HG03460 (cell line): ENCODE measurements at regions not wholly inside any gene's neighbourhood (a gene's known extent, or its start where the extent isn't known, plus 50 kb on each side); places are given as distances from the start of the nearest gene placed in this dataset.
"Not testable (repeated sequence)": the region's sequence is repeated elsewhere in the genome, so short reads cannot be mapped to it uniquely, and the experiment has no call there.

Source experiments
- ATAC-seq: cut with Tn5 transposase; IDR thresholded peaks from one replicate; pipeline ENCODE4 v1.9.1; 2021; ENCODE audit not compliant: unreplicated experiment

DNA sequence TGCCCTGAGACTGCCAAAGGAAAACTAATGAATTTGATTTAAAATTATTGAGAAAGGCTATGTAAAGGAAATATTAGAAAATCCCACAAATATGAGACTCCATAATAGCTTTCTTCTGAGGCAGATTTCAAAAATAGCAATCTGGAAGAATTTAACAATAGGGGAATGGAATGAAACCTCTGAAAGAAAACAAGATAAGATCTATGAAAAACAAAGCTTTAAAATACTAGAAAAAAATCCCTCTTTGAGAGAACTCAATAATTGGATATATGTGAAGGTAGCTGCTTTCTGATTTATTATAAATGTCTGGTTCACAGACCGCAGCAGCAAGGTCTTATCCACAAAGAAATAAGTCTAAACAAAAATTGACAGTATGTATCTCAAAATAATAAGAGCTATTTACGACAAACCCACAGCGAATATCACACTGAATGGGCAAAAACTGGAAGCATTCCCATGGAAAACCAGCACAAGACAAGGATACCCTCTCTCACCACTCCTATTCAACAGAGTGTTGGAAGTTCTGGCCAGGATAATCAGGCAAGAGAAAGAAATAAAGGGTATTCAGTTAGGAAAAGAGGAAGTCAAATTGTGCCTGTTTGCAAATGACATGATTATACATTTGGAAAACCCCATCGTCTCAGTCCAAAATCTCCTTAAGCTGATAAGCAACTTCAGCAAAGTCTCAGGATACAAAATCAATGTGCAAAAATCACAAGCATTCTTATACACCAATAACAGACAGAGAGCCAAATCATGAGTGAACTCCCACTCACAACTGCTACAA is 319.3 kb upstream of the THBS1 start:
- not testable (repeated sequence) for ATAC-seq

DNA sequence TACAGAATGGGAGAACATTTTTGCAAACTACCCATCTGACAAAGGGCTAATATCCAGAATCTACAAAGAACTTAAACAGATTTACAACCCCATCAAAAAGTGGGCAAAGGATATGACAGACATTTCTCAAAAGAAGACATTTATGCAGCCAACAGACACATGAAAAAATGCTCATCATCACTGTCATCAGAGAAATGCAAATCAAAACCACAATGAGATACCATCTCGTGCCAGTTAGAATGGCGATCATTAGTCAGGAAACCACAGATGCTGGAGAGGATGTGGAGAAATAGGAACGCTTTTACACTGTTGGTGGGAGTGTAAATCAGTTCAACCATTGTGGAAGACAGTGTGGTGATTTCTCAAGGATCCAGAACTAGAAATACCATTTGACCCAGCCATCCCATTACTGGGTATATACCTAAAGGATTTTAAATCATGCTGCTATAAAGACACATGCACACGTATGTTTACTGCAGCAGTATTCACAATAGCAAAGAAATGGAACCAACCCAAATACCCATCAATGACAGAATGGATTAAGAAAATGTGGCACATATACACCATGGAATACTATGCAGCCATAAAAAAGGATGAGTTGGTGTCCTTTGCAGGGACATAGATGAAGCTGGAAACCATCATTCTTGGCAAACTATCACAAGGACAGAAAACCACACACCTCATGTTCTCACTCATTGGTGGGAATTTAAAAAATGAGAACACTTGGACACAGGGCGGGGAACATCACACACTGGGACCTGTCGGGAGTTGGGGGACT is 317.7 kb upstream of the THBS1 start:
- ATAC-seq: not testable (repeated sequence)

DNA sequence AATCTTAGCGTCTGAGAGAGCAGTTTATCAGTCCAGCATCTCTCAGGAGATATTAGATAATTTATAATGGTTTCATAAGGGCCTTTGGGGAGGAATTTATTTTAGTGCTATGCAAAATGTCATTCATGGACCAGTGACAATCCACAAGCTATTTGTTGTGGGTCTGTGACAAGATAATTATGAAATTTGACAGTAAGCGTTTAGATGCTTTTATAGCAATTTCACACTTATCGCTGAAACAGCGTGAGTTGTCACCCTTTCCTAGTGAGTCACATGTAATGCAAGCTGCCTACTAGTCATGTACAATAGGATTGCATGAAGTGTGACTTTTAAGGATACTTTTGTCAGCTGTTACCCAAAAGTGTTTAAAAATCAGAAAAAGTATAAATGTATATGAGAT is 315.6 kb upstream of the THBS1 start:
- no peak for ATAC-seq

DNA sequence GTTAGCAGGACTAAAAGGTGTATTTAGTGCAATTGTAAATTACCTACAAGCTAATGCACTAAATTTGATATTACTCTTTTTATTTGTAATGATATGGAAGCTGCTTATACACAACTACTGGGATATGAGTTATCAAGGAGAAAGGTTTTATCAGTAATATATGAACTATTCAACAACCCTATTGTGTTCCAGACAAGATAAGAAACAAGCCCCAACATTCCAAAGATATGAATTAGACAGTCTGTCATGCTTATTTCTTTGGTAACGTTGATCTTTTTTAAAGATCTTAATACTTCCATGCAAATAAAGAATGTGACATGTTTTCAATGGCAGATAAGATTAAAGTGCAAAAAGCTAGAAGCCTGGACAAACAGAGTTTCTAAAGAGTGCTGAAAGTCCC is 314.0 kb upstream of the THBS1 start:
- ATAC-seq: no peak

DNA sequence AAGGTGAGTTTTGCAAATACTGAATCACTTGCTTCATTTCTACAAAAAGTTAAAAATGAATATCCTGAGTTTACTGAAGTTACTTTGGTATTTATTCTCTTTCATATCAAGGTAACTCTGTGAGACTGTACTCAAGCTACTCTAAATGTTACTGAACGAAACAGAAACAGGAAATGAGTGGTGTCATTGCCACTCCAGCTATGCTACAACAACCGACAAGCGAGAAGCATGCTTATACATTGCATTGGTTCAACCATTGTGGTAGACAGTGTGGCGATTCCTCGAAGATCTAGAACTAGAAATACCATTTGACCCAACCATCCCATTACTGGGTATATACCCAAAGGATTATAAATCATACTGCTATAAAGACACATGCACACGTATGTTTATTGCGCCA is 313.2 kb upstream of the THBS1 start:
- ATAC-seq: no peak

DNA sequence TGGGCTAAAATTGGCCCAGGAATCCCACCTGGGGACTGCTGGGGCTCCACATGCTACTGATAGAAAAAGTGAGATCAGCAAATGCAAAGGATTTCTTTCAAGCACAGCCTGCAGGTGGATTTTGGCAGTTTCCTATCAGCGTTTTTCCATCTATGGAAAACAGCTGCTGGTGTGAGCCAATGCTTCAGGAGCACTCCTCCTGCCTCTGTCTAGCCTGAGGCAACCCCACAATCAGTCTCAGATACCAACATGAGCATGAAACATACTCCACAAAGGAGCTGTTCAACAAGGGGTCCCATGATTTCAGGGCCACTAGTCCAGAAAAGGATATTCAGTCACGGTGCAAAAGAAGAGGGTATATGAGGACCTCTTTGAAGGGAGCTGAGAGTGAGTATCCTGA is 311.5 kb upstream of the THBS1 start:
- ATAC-seq: no peak

DNA sequence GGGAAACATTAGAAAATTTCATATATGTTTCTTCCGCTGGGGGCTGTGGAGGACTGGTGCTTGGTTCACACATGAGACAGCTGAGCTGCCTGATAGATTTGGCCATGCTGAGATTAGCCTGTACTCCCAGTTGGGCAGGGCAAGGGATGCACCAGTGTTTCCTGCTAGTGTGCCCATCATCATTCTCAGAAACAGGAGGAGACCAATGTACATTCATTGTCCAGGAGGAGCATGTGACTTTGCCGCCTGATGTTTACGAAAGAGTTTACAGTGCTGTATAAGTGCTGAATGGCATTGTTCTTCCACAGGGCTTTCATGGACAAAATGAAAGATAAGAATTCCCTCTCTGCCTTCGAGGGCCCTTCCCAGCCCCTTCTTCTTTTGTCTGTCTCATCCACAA is 311.1 kb upstream of the THBS1 start:
- ATAC-seq: no peak

DNA sequence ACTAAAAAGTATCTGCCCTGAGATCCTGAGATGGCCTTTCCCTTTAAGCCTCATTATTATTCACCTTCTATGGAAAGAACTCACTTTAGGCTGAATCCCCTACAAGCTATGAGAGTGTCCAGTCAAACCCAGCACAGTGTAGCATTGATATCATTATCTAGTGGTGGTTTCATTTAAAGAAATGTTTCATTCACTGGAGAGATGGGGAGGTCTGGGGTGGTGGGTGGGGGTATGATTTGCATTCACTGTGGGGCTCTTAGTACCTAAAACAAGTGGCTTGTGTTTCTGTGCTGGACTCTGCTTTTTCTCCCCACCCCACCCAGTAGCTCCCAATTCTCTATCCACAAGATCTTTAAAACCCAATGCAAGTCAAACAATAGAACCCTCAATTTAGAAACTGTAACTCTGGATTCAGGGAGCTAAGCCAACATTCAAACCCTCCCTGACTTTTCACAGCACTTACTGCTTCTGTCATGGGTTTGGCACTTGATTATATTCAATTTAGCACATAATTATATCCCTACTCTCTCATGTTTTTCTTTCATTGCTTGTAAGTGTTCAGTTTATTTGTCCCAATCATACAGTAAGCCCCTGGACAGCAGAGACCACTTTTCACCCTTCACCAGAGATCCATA is 310.5 kb upstream of the THBS1 start:
- no peak for ATAC-seq

DNA sequence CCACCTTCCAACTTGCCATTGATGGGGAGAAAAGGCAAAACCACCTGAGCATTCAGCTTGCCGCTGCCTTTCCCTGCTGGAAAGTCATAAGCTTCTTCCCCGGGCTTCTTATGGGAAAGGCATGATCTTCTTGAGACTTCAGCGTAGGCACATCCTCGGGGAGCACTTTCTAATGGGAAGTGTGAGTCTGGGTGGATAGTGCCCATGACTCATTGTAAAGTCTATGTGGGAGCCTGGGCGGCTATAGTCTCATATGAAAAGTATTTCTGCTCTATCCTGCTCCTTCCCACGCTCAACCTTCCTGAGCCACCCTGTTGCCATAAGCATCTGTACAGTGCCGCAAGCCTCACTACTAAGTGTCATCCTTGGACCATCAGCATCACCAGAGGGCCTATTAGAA is 309.9 kb upstream of the THBS1 start:
- no peak for ATAC-seq

DNA sequence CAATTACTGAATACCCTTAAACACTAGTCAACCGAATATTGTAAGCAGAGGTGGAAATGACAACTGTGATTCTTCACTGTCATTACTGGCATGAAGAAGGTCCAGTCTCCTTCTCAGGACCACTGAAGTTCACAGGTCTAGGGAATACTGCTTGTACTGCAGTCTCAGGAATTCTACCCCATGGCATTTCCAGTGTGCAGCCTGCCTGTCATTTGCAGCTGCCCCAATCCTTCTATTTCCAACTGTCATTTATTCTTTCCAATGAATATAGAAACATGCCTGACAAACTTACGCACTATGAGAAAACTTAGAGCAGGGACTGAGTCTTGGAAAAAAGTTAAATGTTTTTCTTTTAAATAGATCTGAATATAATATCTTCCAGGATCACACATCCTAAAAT is 308.0 kb upstream of the THBS1 start:
- no peak for ATAC-seq

DNA sequence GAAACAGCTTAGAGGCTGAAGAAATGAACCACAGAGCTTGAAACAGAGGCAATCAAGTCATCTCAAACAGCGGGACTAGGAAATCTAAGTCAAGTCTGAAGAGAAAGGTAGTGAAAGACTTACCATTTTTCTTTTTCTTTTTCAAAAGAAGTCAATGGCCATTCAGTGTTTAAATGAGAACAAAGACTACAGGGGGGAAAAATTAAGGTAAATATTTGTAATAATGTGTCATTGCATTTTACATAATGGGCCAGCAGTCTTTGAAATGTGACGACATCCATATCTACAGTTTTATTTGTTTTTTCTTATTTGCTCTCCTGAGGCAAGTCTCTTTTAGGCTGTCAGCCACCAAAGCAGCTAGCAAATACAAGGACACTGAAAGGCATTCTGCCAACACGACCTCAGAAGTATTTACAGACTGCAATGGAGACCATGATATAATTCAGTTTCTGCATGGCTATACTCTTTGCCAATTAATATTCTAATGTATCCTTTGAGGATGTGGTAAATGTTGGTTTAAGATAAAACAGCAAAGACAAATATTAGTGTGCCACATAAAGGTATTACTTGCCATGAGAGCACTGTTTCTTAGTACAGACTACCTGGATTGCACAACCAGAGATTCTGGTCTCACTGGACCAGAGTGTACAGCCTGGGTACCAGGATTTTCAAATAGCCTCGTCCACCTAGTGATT is 307.0 kb upstream of the THBS1 start:
- ATAC-seq: no peak

DNA sequence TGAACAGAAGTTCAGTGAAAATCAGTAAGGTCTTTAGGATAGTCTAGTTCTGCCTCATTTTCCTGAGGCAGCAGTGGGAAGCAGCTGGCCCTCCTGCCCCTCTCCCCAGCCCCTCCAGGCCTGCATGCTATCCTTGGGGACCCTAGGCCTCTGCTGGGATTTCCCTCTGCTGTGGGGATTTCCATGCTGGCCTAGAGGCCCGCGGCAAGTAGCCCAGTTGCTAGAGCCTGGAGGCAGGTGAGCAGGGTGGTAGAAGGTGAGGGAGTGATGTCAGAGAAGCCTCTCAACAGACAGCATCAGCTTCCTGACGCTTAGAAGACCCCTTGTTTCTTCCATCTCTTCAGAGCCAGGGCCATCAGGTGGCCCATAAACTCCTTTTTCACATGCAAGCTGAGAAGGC is 305.8 kb upstream of the THBS1 start:
- ATAC-seq: no peak

DNA sequence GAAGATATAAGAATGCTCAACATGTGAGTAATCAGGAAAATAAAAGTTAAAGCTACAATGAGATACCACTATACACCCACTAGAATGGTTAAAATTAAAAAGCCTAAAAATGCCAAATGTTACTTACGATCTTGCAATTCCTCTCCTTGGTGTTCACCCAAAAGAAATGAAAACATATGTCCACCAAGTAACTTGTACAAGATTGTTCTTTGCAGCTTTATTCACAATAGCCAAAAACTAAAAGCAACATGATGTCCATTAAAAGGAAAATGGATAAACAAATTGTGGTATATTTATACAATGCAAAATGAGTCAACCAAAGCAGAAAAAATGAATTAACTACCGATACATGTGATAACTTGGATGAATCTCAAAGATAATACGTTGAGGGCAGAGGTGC is 301.6 kb upstream of the THBS1 start:
- ATAC-seq: no peak

DNA sequence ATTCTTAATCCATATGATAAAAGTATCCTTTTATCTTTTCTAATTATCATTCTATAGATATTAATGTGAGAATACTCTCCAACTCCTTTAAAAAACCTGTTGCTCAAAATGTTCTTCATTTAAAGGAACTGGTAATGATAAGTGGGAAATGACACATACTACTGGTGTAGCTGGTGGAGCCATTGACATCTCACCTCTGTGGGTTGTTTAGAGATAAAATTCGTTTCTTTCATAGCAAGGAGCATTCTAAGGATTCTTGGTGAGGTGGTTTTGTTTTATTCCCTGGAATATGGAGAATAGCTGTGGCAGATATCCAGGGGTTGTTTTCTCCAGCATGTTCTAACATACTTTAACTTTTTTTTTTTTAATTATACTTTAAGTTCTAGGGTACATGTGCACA is 299.8 kb upstream of the THBS1 start:
- no peak for ATAC-seq

DNA sequence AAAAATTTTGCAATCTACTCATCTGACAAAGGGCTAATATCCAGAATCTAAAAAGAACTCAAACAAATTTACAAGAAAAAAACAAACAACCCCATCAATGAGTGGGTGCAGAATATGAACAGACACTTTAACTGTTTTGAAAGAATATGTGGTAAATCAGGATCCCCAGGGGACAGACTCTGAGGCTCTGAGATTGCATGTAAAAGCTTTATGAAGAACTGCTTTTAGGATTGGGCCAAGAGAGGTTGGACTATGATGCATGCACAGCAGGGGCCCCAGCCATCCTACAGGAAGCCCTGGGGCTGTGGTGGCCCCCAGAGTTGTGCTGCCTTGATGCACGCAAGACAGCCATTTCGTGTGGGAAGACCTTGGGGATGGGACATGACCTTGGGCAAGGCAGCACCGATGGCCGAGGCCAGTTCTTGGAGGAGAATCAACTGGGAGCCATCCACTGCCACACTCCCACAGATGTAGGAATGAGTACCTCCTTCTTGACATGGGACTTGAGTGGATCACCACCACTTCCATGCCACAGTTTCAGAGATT is 298.1 kb upstream of the THBS1 start:
- no peak for ATAC-seq

DNA sequence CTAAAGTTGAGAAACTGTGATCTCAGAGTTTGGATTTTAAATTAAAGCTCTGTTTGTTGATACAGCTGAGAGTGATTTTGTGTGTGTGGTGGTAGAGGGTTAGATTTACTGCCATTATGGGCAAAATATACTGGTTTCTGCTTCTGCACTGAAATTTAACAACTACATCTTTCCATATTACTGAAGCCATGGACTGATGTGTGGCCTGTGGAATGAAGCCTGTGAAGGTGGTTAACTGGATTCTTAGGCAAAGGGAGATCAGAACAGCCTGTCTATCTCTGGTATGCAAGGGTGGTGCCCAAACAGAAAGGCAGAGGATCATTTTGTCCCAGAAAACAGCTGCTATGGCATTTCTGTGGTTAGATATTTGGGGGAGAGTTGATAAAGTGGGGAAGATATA is 297.3 kb upstream of the THBS1 start:
- ATAC-seq: no peak

DNA sequence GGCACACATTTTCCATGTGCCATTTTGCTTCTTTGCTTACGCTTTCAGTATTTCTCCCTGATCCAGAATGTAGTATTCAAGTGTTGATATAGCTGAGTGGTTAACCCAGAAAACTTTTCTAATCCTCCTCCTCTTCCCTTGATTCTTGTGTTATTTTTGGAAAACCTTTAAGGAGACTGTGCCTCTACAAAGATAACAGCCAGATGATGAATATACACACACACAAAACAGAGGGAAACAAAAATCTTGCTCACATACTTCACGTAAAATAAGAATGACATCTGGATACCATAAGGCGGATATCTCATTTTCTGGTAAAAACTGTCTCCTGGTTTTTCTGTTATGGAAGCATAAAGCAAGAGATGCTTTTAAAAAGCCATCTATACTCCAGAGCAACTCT is 295.8 kb upstream of the THBS1 start:
- no peak for ATAC-seq

DNA sequence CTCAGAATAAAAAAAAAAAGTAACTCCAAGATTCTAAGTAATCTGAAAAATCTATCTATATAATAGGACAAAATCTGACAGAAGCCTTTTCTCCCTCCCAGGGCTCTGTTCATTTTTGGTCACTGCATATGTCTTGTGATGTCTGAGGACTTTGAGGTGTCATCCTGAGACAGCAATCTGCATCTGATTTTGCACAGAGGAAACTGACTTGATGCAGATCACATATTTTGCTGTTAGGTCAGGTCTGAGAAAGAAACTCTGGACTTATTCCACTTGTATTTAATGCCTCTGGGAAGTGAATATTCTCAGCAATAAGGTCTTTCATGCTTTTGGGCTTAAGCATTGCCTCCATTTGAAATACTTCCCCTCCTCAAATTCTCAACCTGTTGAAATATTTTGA is 295.2 kb upstream of the THBS1 start:
- no peak for ATAC-seq

DNA sequence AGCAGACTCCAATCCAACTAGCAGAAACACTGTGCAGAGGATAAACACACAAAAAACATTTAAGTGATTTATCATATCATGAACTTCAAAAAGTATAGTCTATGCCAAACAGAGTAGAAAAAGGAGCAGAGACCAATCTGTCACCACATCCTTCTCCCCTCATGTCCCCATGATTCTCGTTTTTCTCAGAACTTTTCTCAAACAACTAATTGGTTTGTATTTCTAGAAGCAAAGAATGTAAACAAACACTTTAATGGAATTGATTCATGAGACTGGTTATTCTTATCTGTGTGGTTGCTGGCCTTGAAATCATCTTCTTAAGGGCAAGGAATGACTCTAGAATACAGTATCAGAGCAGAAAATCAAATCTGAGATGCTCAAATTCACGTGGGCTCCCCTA is 294.2 kb upstream of the THBS1 start:
- no peak for ATAC-seq

DNA sequence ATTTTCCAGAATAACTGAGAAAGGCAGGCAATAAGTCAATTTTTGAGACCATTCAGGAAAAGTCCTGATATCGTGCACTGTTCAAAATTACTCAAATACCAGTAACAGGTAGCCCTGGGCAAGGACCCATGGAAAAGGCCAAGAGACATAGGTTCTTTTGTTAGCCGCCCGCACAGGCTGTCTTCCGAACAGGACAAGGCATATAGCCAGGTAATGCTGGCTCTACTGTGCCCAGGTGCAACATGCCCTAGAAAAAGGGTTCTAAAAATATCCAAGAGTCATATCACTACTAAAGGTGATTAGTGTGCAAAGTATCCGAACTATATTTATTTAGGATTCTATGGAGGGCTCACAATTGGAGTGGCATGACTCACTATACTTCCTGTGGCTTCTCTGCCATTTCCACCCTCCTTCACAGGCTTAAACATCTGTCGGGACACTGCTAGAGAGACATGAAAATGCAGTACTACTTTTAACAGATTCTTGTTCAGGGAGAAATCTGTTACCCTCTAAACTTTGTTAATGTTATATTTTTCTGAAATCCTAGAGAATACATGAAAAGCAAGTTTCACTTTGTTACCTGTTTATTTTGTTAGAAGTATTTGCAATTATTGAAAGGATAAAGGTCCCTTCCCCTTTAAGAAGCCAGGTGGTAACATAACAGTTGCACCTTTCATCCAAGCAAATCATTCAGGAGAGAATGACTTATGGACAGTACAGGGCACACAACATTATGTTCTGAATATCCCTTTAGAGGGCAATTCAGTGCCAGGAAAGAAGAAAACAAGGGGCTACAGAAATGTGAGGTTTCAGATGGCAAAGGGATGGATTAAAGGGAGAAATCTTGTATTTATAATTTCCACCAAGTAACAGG is 293.3 kb upstream of the THBS1 start:
- ATAC-seq: no peak
